Activated CD8-positive, alpha-beta memory T cell treated with anti-CD3 and anti-CD28 coated beads, Interleukin-2, amount 50 U/mL, for 4 hours (primary cell): ENCODE measurements at regions not wholly inside any gene's neighbourhood (a gene's known extent, or its start where the extent isn't known, plus 50 kb on each side); places are given as distances from the start of the nearest gene placed in this dataset.
"Not testable (repeated sequence)": the region's sequence is repeated elsewhere in the genome, so short reads cannot be mapped to it uniquely, and the experiment has no call there.

Source experiments
- DNase-seq: peaks from one replicate; pipeline ENCODE4 v3.0.0-alpha.2; 2020

DNA sequence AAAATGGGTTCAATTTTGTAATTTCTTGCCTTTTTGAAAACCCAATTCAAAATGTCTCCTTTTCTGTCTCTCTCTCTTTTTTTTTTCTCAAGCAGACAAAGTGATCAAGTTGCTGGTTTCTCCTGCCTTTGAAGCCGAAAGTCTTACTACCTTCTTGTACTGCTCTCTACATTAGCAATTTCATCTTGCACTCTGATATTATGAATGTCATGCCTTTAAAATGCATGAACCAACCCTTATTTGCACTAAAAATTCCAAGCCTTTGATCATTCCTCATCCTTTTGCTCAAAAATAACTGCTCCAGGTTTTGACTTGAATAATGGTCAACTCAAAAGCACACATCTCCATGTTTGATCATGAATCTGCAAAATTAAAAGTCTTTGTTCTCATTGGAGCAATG lies 125.2 kb downstream of the CETN3 start:
- DNase-seq = no peak

DNA sequence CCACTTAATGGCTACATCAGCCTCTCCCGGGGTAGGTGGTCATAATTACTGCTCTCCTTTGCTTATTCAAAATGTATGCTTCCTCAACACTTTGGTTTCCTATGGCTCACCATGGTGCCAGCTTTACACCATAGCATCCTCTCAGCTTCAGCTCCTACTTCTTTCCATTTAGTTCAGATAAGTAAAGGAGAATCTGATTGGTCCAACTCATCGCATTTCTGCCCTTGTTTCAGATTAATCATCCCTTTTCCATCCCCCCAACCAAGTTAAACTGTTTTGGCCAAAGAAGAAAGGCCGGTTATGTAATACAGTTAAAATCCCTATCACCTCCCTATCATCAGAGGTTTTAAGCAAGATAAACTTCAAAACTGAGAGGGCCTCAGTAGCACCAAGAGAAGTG lies 130.5 kb downstream of the CETN3 start:
- DNase-seq = no peak

DNA sequence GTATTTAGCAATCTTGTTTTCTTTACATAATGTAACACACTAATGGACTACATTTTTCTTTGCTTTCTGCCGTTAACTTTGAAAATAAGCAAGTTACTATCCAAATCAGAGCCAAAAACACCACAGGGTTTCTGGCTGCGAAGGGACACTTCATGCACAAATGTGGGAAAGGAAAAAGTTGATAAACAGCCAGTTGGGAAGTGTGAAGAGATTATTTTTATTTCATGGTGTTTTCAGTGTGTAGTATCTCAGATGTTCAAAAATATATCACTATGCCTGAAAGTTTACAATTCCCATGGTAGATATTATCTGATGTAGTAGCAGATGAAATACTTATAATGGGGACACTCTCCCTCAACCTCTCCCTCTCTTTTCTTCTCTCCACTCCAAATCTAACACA lies 135.3 kb downstream of the CETN3 start:
- no peak for DNase-seq

DNA sequence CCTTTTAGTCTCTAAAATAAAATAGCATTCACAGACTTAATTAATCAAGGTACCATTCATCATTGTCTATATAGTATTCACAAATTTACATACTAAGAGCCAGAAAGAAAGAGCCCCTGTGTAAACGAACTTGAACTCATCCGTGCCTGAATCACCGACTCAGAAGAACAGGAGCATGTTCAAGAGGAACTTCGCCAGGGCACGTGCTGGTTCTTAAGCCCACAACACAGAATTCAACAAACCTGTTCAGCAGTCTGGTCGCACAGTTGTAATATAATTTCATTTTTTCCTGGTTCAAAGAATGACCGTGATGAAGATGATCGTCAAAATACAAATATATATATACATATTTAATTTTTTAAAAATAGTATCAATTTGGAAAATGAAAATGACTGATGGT lies 141.9 kb downstream of the CETN3 start:
- no peak for DNase-seq

DNA sequence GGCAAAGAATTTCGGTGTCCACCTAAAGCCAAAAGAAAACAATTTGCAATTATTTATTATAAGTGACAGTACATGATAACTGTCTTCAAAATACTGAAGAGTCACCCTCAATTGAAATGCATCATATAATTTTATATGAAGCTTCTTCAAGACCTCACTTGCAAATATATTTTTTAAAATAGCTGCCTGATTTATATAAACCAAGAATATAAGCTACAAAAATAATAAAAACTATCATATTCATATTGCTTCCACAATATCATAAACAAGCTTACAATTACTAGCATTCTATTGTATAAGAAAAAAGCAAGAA lies 144.1 kb downstream of the CETN3 start:
- no peak for DNase-seq

- DNase-seq = peak; percentile 38
These were observed 144.6 kb downstream of the CETN3 start for GRCh38 chr5:90264689-90265544.

- no peak for DNase-seq
These were observed 146.3 kb downstream of the CETN3 start for GRCh38 chr5:90263102-90263820.

DNA sequence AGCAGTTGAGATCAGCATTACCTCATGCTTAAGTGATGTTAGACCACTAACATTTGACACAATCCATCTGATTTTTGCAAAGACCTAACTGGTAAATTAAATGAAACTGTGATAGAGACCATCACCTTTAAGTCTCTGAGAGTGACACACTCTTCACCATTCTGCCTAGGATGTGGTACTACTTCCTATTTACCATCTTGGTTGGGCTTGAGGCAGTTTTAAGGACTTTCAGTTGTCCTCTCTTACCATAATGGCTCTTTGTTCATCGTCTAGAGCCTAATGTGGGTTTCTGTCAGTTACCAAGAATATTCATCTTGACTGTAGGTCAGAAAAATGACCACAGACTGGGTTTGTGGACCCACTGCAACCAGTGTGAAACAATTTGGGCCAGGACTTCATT lies 158.1 kb downstream of the CETN3 start:
- no peak for DNase-seq

DNA sequence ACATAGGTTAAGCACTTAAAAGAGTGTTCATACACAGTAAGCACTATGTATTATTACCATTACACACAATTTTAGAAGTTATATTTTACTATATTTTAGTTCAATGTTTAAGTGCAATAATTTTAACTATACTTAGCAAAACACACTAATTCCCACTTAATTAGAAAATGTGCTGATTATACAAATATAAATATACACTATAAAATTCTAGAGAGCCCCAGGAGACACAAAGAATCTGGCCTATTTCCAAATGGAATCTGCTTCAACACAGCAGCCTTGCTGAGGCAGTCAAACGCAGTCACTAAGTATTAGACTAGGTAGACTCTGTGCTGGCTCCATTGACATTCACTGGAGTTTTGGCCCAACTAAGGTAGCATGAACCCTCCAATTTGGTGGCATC lies 160.9 kb downstream of the CETN3 start:
- no peak for DNase-seq

DNA sequence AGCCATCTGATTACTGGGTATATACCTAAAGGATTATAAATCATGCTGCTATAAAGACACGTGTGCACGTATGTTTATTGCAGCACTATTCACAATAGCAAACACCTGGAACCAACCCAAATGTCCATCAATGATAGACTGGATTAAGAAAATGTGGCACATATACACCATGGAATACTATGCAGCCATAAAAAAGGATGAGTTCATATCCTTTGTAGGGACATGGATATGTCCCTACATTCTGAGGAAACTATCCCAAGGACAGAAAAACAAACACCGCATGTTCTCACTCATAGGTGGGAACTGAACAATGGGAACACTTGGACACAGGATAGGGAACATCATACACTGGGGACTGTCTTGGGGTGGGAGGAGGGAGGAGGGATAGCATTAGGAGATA lies 165.7 kb downstream of the CETN3 start:
- not testable (repeated sequence) for DNase-seq

GRCh38 chr5:90233476-90233875 lies 176.1 kb downstream of the CETN3 start:
- DNase-seq = no peak

GRCh38 chr5:90231688-90232087 lies 177.9 kb downstream of the CETN3 start:
- no peak for DNase-seq

- DNase-seq = no peak
These were observed 181.9 kb downstream of the CETN3 start for GRCh38 chr5:90227683-90228082.

DNA sequence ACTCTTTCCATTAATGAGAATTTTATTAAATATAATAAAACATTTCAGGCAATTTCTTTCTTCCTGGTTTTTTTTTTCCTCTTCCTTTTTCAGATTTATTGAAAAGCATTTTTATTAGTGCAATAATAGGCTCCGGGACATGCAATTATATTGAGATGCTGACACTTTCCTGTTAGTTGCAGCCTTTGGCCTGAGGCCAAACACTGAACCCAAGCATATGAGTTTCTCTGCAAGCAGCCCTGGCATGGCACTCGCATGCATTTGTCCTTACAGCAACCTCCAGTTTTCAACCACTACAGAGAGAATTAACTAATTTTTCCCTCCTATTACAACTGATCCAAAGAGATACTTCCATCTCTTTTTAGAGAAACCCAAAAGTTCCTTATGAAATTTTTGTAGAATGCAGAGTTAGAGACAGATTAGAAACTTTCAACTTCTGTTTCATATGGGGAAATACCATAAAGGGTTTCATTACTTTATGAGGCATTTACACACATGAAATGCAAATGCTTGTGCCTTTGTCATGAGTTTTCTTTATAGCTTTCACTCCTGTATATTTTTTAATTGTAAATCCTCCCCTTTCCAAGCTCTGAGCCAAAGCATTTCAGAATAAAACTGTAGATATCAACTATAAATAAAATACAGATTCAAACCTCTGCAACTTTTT lies 183.0 kb downstream of the CETN3 start:
- no peak for DNase-seq

DNA sequence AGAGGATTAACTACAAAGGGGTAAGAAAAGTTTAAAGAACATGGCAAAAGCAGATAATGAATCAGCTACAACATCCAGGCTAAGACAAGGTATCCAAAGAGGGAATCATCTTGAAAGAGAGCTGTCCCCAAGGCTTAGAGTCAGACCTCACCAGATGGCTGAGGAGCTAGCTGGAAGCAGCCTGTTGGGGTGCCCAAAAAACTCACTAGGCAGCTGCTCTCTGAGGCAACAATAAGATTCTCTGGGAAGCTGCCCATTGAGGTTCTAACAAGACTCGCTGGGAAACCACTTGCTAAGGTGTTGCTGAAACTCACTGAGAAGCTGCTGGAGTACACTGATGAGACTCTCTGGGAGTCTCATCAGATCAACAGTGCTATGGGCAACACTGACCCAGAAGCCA lies 185.2 kb downstream of the CETN3 start:
- DNase-seq = no peak

- no peak for DNase-seq
These were observed 185.8 kb downstream of the CETN3 start for GRCh38 chr5:90223756-90224155.

DNA sequence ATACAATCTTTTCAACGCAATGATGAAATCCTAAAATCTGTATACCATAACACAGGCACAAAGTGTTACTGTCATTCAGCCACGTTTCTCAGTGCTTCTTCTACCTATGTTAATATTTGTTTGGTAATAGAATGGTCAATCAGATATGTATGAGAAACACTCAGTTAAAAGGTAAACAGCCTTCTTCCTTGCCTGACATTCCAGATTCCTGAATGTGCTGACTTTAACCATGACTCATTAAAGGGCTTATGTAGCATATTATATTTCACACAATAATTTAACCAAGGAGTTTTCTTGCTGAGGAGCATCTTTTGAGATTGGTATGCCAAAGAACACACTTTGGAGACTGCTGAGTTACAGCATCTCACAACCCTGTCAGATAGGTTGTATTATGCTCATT lies 187.6 kb downstream of the CETN3 start:
- DNase-seq = no peak

DNA sequence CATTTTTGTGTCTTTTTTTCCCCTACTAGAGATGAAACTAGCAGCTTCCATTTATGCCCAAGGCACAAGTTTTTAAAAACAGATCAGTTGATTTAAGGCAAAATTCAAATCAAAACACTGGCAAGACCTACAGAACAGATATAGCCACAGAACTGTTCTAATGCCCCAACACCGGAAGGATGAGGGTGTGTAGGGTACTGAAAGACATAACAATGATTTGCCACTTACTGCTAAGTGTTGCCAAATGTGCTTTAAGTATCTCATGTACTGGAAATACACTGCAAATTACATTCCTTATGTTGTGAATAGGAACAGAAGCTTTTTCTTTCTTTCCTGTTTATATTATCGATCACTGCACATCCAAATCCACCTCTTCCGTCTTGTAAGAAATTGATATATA lies 189.0 kb downstream of the CETN3 start:
- no peak for DNase-seq

DNA sequence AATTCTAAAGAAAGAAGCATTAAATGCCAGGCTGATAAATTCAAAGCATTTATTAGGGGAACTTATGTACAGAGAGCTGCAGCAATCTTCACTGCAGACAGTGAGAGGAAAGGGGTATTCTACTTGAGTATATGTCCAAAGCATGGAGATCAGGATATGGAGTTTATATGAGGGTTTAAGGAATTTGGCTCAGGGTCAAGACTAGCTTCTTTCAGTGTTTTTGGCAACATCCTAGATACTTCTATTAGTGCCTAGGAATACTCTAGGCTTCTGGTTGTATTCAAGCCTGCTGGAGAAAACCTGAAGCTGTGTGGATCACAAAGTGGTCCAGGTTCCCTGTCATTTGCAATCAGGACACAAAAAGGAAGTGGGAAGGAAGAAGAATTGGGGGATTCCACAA lies 194.6 kb downstream of the CETN3 start:
- no peak for DNase-seq

- not testable (repeated sequence) for DNase-seq
These were observed 201.2 kb downstream of the CETN3 start for GRCh38 chr5:90208323-90208722.

DNA sequence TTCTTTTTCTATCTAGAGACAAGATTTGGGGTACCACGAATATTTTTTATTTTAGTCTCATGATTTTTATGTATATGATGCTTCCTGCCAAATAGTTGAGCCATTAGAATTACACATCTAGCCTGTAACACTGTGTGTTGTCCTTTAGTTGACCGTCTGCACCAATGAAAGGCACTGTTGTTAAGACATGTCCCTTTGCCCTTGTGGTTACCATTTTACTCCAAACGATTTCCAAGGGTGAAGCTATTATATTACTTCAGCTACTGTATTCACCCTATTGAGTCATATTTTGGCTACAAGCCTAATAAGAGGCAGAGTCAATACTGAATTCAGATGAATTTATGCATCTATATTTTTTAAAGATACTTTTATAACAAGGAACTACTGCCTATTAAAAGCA lies 207.6 kb downstream of the CETN3 start:
- no peak for DNase-seq

- no peak for DNase-seq
These were observed 216.3 kb downstream of the CETN3 start for GRCh38 chr5:90193185-90193822.

DNA sequence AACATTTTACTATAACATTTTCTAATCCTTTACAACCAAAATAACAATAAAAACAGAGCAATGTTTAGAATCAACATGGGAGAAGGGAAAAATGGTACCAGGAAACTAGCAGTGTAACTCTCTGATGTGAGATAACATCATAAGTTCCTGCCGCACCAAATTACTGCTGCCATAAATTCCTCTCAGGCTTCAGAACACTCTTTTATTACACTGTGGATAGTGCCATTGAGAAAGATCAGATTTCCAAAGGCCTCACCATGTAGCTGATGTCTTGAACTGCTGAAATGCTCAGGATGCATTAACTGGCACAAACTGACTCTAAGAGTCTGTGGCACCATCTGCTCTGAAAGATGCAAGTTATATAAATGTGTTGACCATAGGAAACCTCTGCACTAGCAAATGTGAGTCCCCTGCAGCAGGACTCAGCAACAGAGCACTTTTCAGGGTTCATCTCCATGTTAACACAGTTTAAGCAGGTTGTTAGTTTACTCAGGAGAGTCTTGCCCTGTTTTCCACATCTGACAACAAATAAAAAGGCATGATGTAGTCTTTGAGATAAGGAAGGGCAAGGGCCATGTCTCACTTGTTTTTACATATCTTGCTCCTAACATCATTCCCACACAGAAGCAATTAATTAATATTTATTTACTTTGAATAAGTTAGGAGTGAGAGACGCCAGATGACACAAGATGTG lies 218.1 kb downstream of the CETN3 start:
- no peak for DNase-seq
